ENCODE measurements at regions not wholly inside any gene's neighbourhood (a gene's known extent, or its start where the extent isn't known, plus 50 kb on each side); places are given as distances from the start of the nearest gene placed in this dataset.

- Histone ChIP-seq H4K20me1 (ENCODE audit: insufficient read depth) (no peaks in the 10 kb centered on the region), H3K27ac (ENCODE audit: low read depth, low read length) (no peak overlapping the region), H3K36me3 (ENCODE audit: control insufficient read depth in 1 of 2, insufficient read depth in 2 of 2, low read length in 2 of 2) (no peaks in the 10 kb centered on the region), H2AFZ (ENCODE audit: low read depth, low read length, poor library complexity, severe bottlenecking) (no peak overlapping the region), H3K9ac (ENCODE audit: low read length) (no peak overlapping the region), H3K9me3 (ENCODE audit: control insufficient read depth in 1 of 2, insufficient read depth in 1 of 2, low read depth in 1 of 2, low read length in 2 of 2) (no peaks in the 10 kb centered on the region), H3K9me2 (ENCODE audit: insufficient read depth) (no peaks in the 10 kb centered on the region), H3K27me3 (ENCODE audit: insufficient read depth, low read length) (no peaks in the 10 kb centered on the region), H3K79me2 (ENCODE audit: insufficient read depth, low read length) (no peaks in the 10 kb centered on the region), H3K4me3 (replicated peaks in 1 of 2; ENCODE audit: low read depth in 1 of 2, low read length in 2 of 2) (no peak overlapping the region), H3K4me2 (ENCODE audit: low read length) (no peak overlapping the region), H3K4me1 (ENCODE audit: control insufficient read depth in 1 of 2, insufficient read depth in 2 of 2, low read length in 2 of 2) (no peaks in the 10 kb centered on the region)
- CTCF ChIA-PET: no interaction called here
- no TSS peak for BruUV-seq (replicated peaks)
- TF ChIP-seq TCF7L2 (IDR thresholded peaks at IDR 0.05; ENCODE audit: borderline replicate concordance, extremely low read depth, insufficient read depth, insufficient read length) (no peak), ZBTB33 (IDR thresholded peaks at IDR 0.05; ENCODE audit: extremely low read depth, insufficient replicate concordance, low read length) (no peak), SIN3A (IDR thresholded peaks at IDR 0.05; ENCODE audit: low read depth) (no peak)
- ATAC-seq (no peak), DNase-seq (ENCODE audit: low read depth, low spot score) (no peak)
- RAD21 ChIA-PET (ENCODE audit: low non-redundant PET in 1 of 2, low total read pairs in 2 of 2, uncharacterized antibody in 2 of 2, unreplicated experiment in 2 of 2): no interaction called here
- intact Hi-C loops (cut with micrococcal nuclease): no loop called here
- POLR2A ChIA-PET: no interaction called here
These were observed 210.8 kb downstream of the RFPL4B start for GRCh38 chr6:112557961-112558360.

GRCh38 chr6:112560651-112561050 is 213.5 kb downstream of the RFPL4B start:
- H3K9me3 ChIP-seq (ENCODE audit: control insufficient read depth in 1 of 2, insufficient read depth in 1 of 2, low read depth in 1 of 2, low read length in 2 of 2): no peaks in the 10 kb centered on the region
- no peak overlapping the region for H3K27ac ChIP-seq (ENCODE audit: low read depth, low read length)
- no peaks in the 10 kb centered on the region for H4K20me1 ChIP-seq (ENCODE audit: insufficient read depth)
- no peak overlapping the region for H3K4me2 ChIP-seq (ENCODE audit: low read length)
- peaks cover 0 to 5% of the 10 kb centered on the region in 2 experiments; a peak in 1 of 4 replicates for H3K4me1 ChIP-seq (ENCODE audit: control insufficient read depth in 1 of 2, insufficient read depth in 2 of 2, low read length in 2 of 2)
- H3K4me3 ChIP-seq (replicated peaks in 1 of 2; ENCODE audit: low read depth in 1 of 2, low read length in 2 of 2): no peak overlapping the region
- DNase-seq (ENCODE audit: low read depth, low spot score) (no peak), ATAC-seq (no peak)
- no peaks in the 10 kb centered on the region for H3K79me2 ChIP-seq (ENCODE audit: insufficient read depth, low read length)
- no peaks in the 10 kb centered on the region for H3K9me2 ChIP-seq (ENCODE audit: insufficient read depth)
- H3K36me3 ChIP-seq (ENCODE audit: control insufficient read depth in 1 of 2, insufficient read depth in 2 of 2, low read length in 2 of 2): no peaks in the 10 kb centered on the region
- RAD21 ChIA-PET (ENCODE audit: low non-redundant PET in 1 of 2, low total read pairs in 2 of 2, uncharacterized antibody in 2 of 2, unreplicated experiment in 2 of 2): no interaction called here
- CTCF ChIA-PET: no interaction called here
- POLR2A ChIA-PET: no interaction called here
- no TSS peak for BruUV-seq (replicated peaks)
- H2AFZ ChIP-seq (ENCODE audit: low read depth, low read length, poor library complexity, severe bottlenecking): no peak overlapping the region
- intact Hi-C loops (cut with micrococcal nuclease): no loop called here
- TF ChIP-seq ATF3 (IDR thresholded peaks at IDR 0.05) (no peak), RAD21 (IDR thresholded peaks at IDR 0.05; ENCODE audit: low read depth) (peak; percentile 11; the same call in 1 of the 2 replicates), SP1 (IDR thresholded peaks at IDR 0.05; ENCODE audit: low read depth) (no peak), POLR2A (IDR thresholded peaks at IDR 0.05; ENCODE audit: borderline replicate concordance, extremely low read depth, insufficient read depth, insufficient read length) (no peak), EZH2phosphoT487 (IDR thresholded peaks at IDR 0.05; ENCODE audit: borderline replicate concordance) (no peak), ZNF274 (IDR thresholded peaks at IDR 0.05; ENCODE audit: low read depth, low read length) (no peak)
- no peaks in the 10 kb centered on the region for H3K27me3 ChIP-seq (ENCODE audit: insufficient read depth, low read length)
- H3K9ac ChIP-seq (ENCODE audit: low read length): no peak overlapping the region
